Uterus (tissue), 3 donors: ENCODE measurements at regions not wholly inside any gene's neighbourhood (a gene's known extent, or its start where the extent isn't known, plus 50 kb on each side); places are given as distances from the start of the nearest gene placed in this dataset.

Experiments
- DNase-seq, 2 donors: peaks; one replicate each; pipeline ENCODE4 v3.0.0-alpha.2; 2019 to 2020
- H3K27ac ChIP-seq, 2 donors: fragments of 200-600 bp; sonication (generic); 1 replicate in 1 of 2; 2 replicates in 1 of 2; pipeline ENCODE4 v1.5.1; 2016 to 2018
- H3K27me3 ChIP-seq, 2 donors: fragments of 200-600 bp; sonication (generic); one replicate each; pipeline ENCODE4 v1.5.1; 2018 to 2019; ENCODE audit warnings: control low read depth in 1 of 2
- H3K36me3 ChIP-seq, 2 donors: fragments of 200-600 bp; sonication (generic); one replicate each; pipeline ENCODE4 v1.5.1; 2019; ENCODE audit warnings: control low read depth in 1 of 2
- H3K4me1 ChIP-seq, 2 donors: fragments of 200-600 bp; sonication (generic); one replicate each; pipeline ENCODE4 v1.5.1; 2018 to 2019; ENCODE audit warnings: control low read depth in 1 of 2
- H3K4me3 ChIP-seq, 2 donors: fragments of 200-600 bp; sonication (generic); 1 replicate in 1 of 2; 2 replicates in 1 of 2; pipeline ENCODE4 v1.5.1; 2018 to 2019; ENCODE audit warnings: mild to moderate bottlenecking in 1 of 2
- H3K9me3 ChIP-seq, 2 donors: fragments of 200-600 bp; sonication (generic); one replicate each; pipeline ENCODE4 v1.5.1; 2019; ENCODE audit warnings: control low read depth in 1 of 2
- CTCF ChIP-seq, 4 experiments: fragments of 200-600 bp in 2 of 4; fragments of 450-650 bp in 2 of 4; sonication (generic) in 2 of 4; IDR thresholded peaks; one replicate each; pipeline ENCODE4 v1.5.1; 2016 to 2019; ENCODE audit warnings: antibody characterized with exemption in 4 of 4, mild to moderate bottlenecking in 2 of 4, moderate library complexity in 1 of 4
- POLR2A ChIP-seq, 2 donors: fragments of 450-650 bp; IDR thresholded peaks; one replicate each; pipeline ENCODE4 v1.6.1; 2016; ENCODE audit warnings: antibody characterized with exemption in 2 of 2, mild to moderate bottlenecking in 1 of 2, moderate library complexity in 1 of 2
- intact Hi-C: fragments of 100-400 bp; cut with DNase I; formaldehyde crosslinking; loops from one replicate; pipeline ENCODE4 v1.15.1; 2023; ENCODE audit warnings: low total_unique reads
- donor health status: DM: yes; HTN: yes; CAD: no.

- Histone ChIP-seq H3K27me3 (no peaks in the 10 kb centered on the region), H3K9me3 (no peaks in the 10 kb centered on the region), H3K27ac (no peak overlapping the region), H3K4me1 (no peaks in the 10 kb centered on the region), H3K36me3 (no peaks in the 10 kb centered on the region), H3K4me3 (no peak overlapping the region)
- intact Hi-C loops = no loop called here
- no peak for DNase-seq
- TF ChIP-seq CTCF (IDR thresholded peaks at IDR 0.05) (no peak), POLR2A (IDR thresholded peaks at IDR 0.05) (no peak)
These were observed 81.8 kb upstream of the TENM4 start for GRCh38 chr11:79522626-79523025.

GRCh38 chr11:79520086-79520485, 79.3 kb upstream of the TENM4 start:
- Histone ChIP-seq H3K9me3 (no peaks in the 10 kb centered on the region), H3K36me3 (no peaks in the 10 kb centered on the region), H3K4me1 (no peaks in the 10 kb centered on the region), H3K4me3 (no peak overlapping the region), H3K27ac (no peak overlapping the region), H3K27me3 (no peaks in the 10 kb centered on the region)
- intact Hi-C loops = no loop called here
- TF ChIP-seq POLR2A (IDR thresholded peaks at IDR 0.05) = no peak
- no peak for TF ChIP-seq CTCF (IDR thresholded peaks at IDR 0.05)
- DNase-seq = no peak

- H3K36me3 ChIP-seq = no peaks in the 10 kb centered on the region
- no peak overlapping the region for H3K4me3 ChIP-seq
- TF ChIP-seq POLR2A (IDR thresholded peaks at IDR 0.05) (no peak), CTCF (IDR thresholded peaks at IDR 0.05) (no peak)
- H3K27me3 ChIP-seq = no peaks in the 10 kb centered on the region
- H3K27ac ChIP-seq = no peak overlapping the region
- DNase-seq = no peak
- intact Hi-C loops = no loop called here
- no peaks in the 10 kb centered on the region for H3K9me3 ChIP-seq
- no peaks in the 10 kb centered on the region for H3K4me1 ChIP-seq
These were observed 75.0 kb upstream of the TENM4 start for GRCh38 chr11:79515781-79516180.

GRCh38 chr11:79514695-79515094, 73.9 kb upstream of the TENM4 start:
- DNase-seq = no peak
- no peak overlapping the region for H3K4me3 ChIP-seq
- no peak overlapping the region for H3K27ac ChIP-seq
- TF ChIP-seq CTCF (IDR thresholded peaks at IDR 0.05) = no peak
- no peak for TF ChIP-seq POLR2A (IDR thresholded peaks at IDR 0.05)
- no peaks in the 10 kb centered on the region for H3K9me3 ChIP-seq
- H3K4me1 ChIP-seq = no peaks in the 10 kb centered on the region
- H3K27me3 ChIP-seq = no peaks in the 10 kb centered on the region
- intact Hi-C loops = no loop called here
- H3K36me3 ChIP-seq = no peaks in the 10 kb centered on the region

- intact Hi-C loops = no loop called here
- Histone ChIP-seq H3K4me3 (no peak overlapping the region), H3K27ac (no peak overlapping the region), H3K4me1 (no peaks in the 10 kb centered on the region), H3K9me3 (no peaks in the 10 kb centered on the region), H3K36me3 (no peaks in the 10 kb centered on the region), H3K27me3 (no peaks in the 10 kb centered on the region)
- no peak for DNase-seq
- TF ChIP-seq POLR2A (IDR thresholded peaks at IDR 0.05) (no peak), CTCF (IDR thresholded peaks at IDR 0.05) (no peak)
These were observed 73.5 kb upstream of the TENM4 start for GRCh38 chr11:79514290-79514689.
